GM19455 (cell line): ENCODE measurements at regions not wholly inside any gene's neighbourhood (a gene's known extent, or its start where the extent isn't known, plus 50 kb on each side); places are given as distances from the start of the nearest gene placed in this dataset.

Source experiments
- ATAC-seq: cut with Tn5 transposase; IDR thresholded peaks from one replicate; pipeline ENCODE4 v1.9.1; 2021; ENCODE audit not compliant: unreplicated experiment

- no peak for ATAC-seq
Observed at GRCh38 chr5:124869426-124870033, 123.1 kb upstream of the ZNF608 start.

GRCh38 chr5:124870070-124870469 is 123.6 kb upstream of the ZNF608 start:
- no peak for ATAC-seq

GRCh38 chr5:124871303-124871702 is 124.9 kb upstream of the ZNF608 start:
- ATAC-seq: no peak

- ATAC-seq: no peak
Observed at GRCh38 chr5:124872086-124872485, 125.6 kb upstream of the ZNF608 start.

- no peak for ATAC-seq
Observed at GRCh38 chr5:124872615-124873014, 126.2 kb upstream of the ZNF608 start.

- ATAC-seq: no peak
Observed at GRCh38 chr5:124873188-124873587, 126.7 kb upstream of the ZNF608 start.

- ATAC-seq: no peak
Observed at GRCh38 chr5:124873713-124874112, 127.3 kb upstream of the ZNF608 start.

GRCh38 chr5:124876566-124876965 is 130.1 kb upstream of the ZNF608 start:
- no peak for ATAC-seq

GRCh38 chr5:124876983-124877382 is 130.5 kb upstream of the ZNF608 start:
- ATAC-seq: no peak

- ATAC-seq: no peak
Observed at GRCh38 chr5:124877501-124878146, 131.2 kb upstream of the ZNF608 start.

GRCh38 chr5:124878583-124879342 is 132.3 kb upstream of the ZNF608 start:
- no peak for ATAC-seq

- ATAC-seq: no peak
Observed at GRCh38 chr5:124880903-124881697, 134.7 kb upstream of the ZNF608 start.

GRCh38 chr5:124883681-124884080 is 137.2 kb upstream of the ZNF608 start:
- no peak for ATAC-seq

GRCh38 chr5:124884114-124884513 is 137.7 kb upstream of the ZNF608 start:
- ATAC-seq: no peak

GRCh38 chr5:124885490-124885889 is 139.1 kb upstream of the ZNF608 start:
- ATAC-seq: no peak

GRCh38 chr5:124887223-124887622 is 140.8 kb upstream of the ZNF608 start:
- no peak for ATAC-seq

- ATAC-seq: no peak
Observed at GRCh38 chr5:124888050-124888506, 141.6 kb upstream of the ZNF608 start.

GRCh38 chr5:124888622-124889485 is 142.4 kb upstream of the ZNF608 start:
- no peak for ATAC-seq

GRCh38 chr5:124889486-124889825 is 143.0 kb upstream of the ZNF608 start:
- no peak for ATAC-seq

- ATAC-seq: no peak
Observed at GRCh38 chr5:124889850-124890249, 143.4 kb upstream of the ZNF608 start.
